ACC112 (cell line): ENCODE measurements at regions not wholly inside any gene's neighbourhood (a gene's known extent, or its start where the extent isn't known, plus 50 kb on each side); places are given as distances from the start of the nearest gene placed in this dataset.

ENCODE experiments used
- H2AFZ ChIP-seq: fragments of 200-600 bp; sonication (generic); one replicate; pipeline ENCODE4 v1.6.0; 2017; ENCODE audit warnings: antibody characterized with exemption, low read length; ENCODE audit not compliant: unreplicated experiment
- H3K27ac ChIP-seq: fragments of 200-600 bp; sonication (generic); 2 replicates; pipeline ENCODE4 v1.5.1; 2014; ENCODE audit warnings: low read depth, mild to moderate bottlenecking, antibody characterized with exemption, low read length, moderate library complexity
- H3K27me3 ChIP-seq: fragments of 200-600 bp; sonication (generic); 2 replicates; pipeline ENCODE4 v1.6.1; 2014; ENCODE audit warnings: mild to moderate bottlenecking, antibody characterized with exemption, low read length, moderate library complexity, mixed read lengths; ENCODE audit not compliant: insufficient read depth
- H3K36me3 ChIP-seq: fragments of 200-600 bp; sonication (generic); 2 replicates; pipeline ENCODE4 v1.6.1; 2016; ENCODE audit warnings: mild to moderate bottlenecking, antibody characterized with exemption, low read length, moderate library complexity, mixed read lengths; ENCODE audit not compliant: insufficient read depth
- H3K4me1 ChIP-seq: fragments of 200-600 bp; sonication (generic); one replicate; pipeline ENCODE4 v1.6.1; 2016; ENCODE audit warnings: low read length, mixed read lengths; ENCODE audit not compliant: insufficient read depth, unreplicated experiment, control insufficient read depth
- H3K4me3 ChIP-seq: fragments of 200-600 bp; sonication (generic); 2 replicates; pipeline ENCODE4 v1.5.1; 2014; ENCODE audit warnings: mild to moderate bottlenecking, low read depth, low read length
- H3K79me2 ChIP-seq: fragments of 200-600 bp; sonication (generic); one replicate; pipeline ENCODE4 v1.6.0; 2016; ENCODE audit warnings: low read length; ENCODE audit not compliant: control insufficient read depth, unreplicated experiment, insufficient read depth

DNA sequence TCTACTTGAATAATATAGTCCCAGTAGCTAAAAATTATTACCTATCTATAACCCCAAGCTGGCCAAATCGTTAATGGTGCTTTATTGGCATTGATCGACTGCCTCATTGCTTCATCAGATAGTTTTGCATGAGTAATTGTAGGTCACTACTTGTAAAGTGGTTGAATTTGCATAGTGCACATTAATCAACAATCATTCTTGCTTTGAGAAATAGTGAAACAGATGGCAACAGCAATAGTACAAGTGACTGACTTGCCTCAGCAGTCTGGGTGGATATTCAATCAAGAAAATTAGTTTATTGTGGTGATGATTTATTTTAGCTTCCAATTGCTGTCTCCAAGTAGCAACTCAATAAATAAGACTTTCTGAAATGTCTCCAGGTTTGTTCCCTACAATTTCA is 117.8 kb upstream of the NRXN1 start:
- Histone ChIP-seq H3K79me2 (no peaks in the 10 kb centered on the region), H3K4me1 (no peaks in the 10 kb centered on the region), H3K27me3 (no peaks in the 10 kb centered on the region), H3K36me3 (no peaks in the 10 kb centered on the region), H3K4me3 (no peak overlapping the region), H2AFZ (no peak overlapping the region), H3K27ac (no peak overlapping the region)

- Histone ChIP-seq H3K27me3 (no peaks in the 10 kb centered on the region), H2AFZ (no peak overlapping the region)
Observed at GRCh38 chr2:51145761-51146160, 113.8 kb upstream of the NRXN1 start.

DNA sequence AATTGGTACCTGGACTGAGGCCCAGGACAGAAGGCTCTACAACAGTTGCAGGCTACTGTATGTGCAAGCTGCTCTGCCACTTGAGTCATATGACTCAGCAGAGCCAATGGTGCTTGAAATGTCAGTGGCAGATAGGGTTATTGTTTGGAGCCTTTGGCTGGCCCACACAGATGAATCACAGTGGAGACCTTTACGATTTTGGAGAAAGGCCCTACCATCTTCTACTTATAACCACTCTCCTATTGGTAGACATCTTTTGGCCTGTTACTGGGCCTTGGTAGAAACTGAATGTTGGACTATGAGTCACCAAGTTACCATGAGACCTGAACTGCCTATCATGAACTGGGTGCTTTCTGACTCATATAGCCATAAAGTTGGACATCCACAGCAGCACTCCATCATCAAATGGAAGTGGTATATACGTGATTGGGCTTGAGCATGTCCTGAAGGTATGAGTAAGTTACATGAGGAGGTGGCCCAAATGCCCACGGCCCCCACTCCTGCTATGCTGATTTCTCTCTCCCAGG is 88.9 kb upstream of the NRXN1 start:
- no peak overlapping the region for H3K4me3 ChIP-seq
- H3K4me1 ChIP-seq = no peaks in the 10 kb centered on the region
- H3K36me3 ChIP-seq = no peaks in the 10 kb centered on the region
- no peaks in the 10 kb centered on the region for H3K27me3 ChIP-seq
- no peak overlapping the region for H2AFZ ChIP-seq
- H3K27ac ChIP-seq = no peak overlapping the region
- no peaks in the 10 kb centered on the region for H3K79me2 ChIP-seq

More at GRCh38 chr2:51145761-51146160, 113.8 kb upstream of the NRXN1 start:
- H3K27ac ChIP-seq = no peak overlapping the region
- H3K4me1 ChIP-seq = no peaks in the 10 kb centered on the region
- H3K4me3 ChIP-seq = no peak overlapping the region
- H3K79me2 ChIP-seq = no peaks in the 10 kb centered on the region
- H3K36me3 ChIP-seq = no peaks in the 10 kb centered on the region

- Histone ChIP-seq H3K27ac (no peak overlapping the region), H3K79me2 (no peaks in the 10 kb centered on the region), H2AFZ (no peak overlapping the region), H3K4me1 (no peaks in the 10 kb centered on the region), H3K36me3 (no peaks in the 10 kb centered on the region), H3K4me3 (no peak overlapping the region), H3K27me3 (0 out of 2 replicates have a peak, but pooled peaks cover 4% of the 10 kb centered on the region)
Observed at GRCh38 chr2:51111532-51111931, 79.6 kb upstream of the NRXN1 start.

GRCh38 chr2:51108794-51109193 is 76.9 kb upstream of the NRXN1 start:
- 0 out of 2 replicates have a peak, but pooled peaks cover 4% of the 10 kb centered on the region for H3K27me3 ChIP-seq
- no peak overlapping the region for H3K27ac ChIP-seq
- H3K79me2 ChIP-seq = no peaks in the 10 kb centered on the region
- H3K4me1 ChIP-seq = no peaks in the 10 kb centered on the region
- H3K36me3 ChIP-seq = no peaks in the 10 kb centered on the region
- H3K4me3 ChIP-seq = no peak overlapping the region
- H2AFZ ChIP-seq = no peak overlapping the region

DNA sequence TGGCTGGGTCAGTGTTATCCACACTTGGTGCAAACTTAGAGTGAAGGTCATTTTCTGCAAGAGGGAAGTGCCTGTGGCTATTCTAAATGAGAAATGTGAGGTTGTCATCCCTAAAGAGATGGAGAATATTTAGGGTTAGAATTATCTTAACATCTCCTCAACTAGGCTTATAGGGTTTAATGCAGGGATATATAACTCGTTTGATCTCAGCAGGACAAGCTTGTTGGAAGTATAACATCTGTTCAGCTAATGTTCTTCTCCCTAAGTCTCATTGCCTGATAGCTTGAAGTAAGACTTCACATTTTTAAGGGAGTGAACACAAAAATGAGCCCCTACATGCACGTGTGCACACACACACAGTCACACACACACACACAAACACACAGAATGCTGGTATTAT is 75.9 kb upstream of the NRXN1 start:
- peaks cover 2% of the 10 kb centered on the region for H3K4me1 ChIP-seq
- no peaks in the 10 kb centered on the region for H3K79me2 ChIP-seq
- 0 out of 2 replicates have a peak, but pooled peaks cover 4% of the 10 kb centered on the region for H3K27me3 ChIP-seq
- H3K36me3 ChIP-seq = no peaks in the 10 kb centered on the region
- no peak overlapping the region for H2AFZ ChIP-seq
- H3K4me3 ChIP-seq = no peak overlapping the region
- H3K27ac ChIP-seq = no peak overlapping the region

GRCh38 chr2:51105811-51106210 is 73.9 kb upstream of the NRXN1 start:
- Histone ChIP-seq H3K36me3 (no peaks in the 10 kb centered on the region), H3K4me3 (no peak overlapping the region), H3K79me2 (no peaks in the 10 kb centered on the region), H2AFZ (no peak overlapping the region), H3K27ac (no peak overlapping the region), H3K4me1 (peaks cover 4% of the 10 kb centered on the region), H3K27me3 (no peaks in the 10 kb centered on the region)

DNA sequence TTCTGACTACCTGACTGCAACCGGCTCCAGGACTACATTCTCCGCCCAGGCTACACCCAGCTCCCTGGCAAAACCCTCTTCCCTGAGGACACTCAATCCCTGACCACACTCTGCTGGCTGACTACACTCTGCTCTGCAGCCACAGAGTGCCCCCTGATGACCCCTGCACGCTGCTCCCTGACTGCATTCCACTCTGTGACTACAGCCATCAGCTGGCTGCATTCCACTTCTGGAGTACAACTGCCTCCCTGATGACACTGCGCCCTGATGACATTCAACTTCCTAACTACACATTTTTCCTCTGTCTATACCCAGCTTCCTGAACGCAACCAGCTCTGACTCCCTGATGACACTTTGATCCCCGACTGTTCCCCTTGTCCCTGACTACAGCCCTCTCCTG is 71.3 kb upstream of the NRXN1 start:
- peaks cover 4% of the 10 kb centered on the region for H3K4me1 ChIP-seq
- no peaks in the 10 kb centered on the region for H3K79me2 ChIP-seq
- H3K36me3 ChIP-seq = no peaks in the 10 kb centered on the region
- no peak overlapping the region for H3K4me3 ChIP-seq
- no peaks in the 10 kb centered on the region for H3K27me3 ChIP-seq
- H3K27ac ChIP-seq = no peak overlapping the region
- H2AFZ ChIP-seq = no peak overlapping the region

- Histone ChIP-seq H3K4me3 (peak overlapping the region; percentile 59), H3K79me2 (no peaks in the 10 kb centered on the region), H3K27me3 (no peaks in the 10 kb centered on the region), H3K27ac (no peak overlapping the region), H2AFZ (peak overlapping the region; percentile 87), H3K36me3 (no peaks in the 10 kb centered on the region), H3K4me1 (peaks cover 3% of the 10 kb centered on the region)
Observed at GRCh38 chr2:51093016-51093415, 61.1 kb upstream of the NRXN1 start.

- H3K27me3 ChIP-seq = no peaks in the 10 kb centered on the region
- no peak overlapping the region for H2AFZ ChIP-seq
- no peak overlapping the region for H3K4me3 ChIP-seq
- no peaks in the 10 kb centered on the region for H3K4me1 ChIP-seq
- no peaks in the 10 kb centered on the region for H3K79me2 ChIP-seq
- H3K36me3 ChIP-seq = no peaks in the 10 kb centered on the region
- H3K27ac ChIP-seq = no peak overlapping the region
Observed at GRCh38 chr2:51085420-51086068, 53.6 kb upstream of the NRXN1 start.

DNA sequence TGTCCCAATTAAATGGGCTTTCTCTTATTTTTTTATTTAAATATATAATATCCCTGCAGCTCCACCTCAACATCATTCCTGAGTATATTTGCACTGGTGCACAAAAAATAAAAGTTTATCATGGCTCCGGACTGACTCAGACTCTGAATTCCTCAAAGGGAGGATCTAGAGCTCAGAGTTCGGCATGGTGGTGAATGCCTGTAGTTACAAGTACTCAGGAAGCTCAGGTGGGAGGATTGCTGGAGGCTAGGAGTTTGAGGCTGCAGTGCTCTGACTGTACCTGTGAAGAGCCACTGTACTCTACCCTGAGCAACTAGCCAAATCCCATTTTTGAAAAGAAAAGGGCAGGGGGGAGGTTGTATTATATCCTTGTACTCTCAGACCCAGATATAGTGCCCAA is 52.8 kb upstream of the NRXN1 start:
- Histone ChIP-seq H3K36me3 (no peaks in the 10 kb centered on the region), H3K4me3 (no peak overlapping the region), H3K79me2 (no peaks in the 10 kb centered on the region), H2AFZ (no peak overlapping the region), H3K4me1 (no peaks in the 10 kb centered on the region), H3K27ac (no peak overlapping the region), H3K27me3 (no peaks in the 10 kb centered on the region)
